Bronchial epithelial cell (primary cell): ENCODE measurements at regions not wholly inside any gene's neighbourhood (a gene's known extent, or its start where the extent isn't known, plus 50 kb on each side); places are given as distances from the start of the nearest gene placed in this dataset.

Experiments
- DNase-seq: peaks from one replicate; pipeline ENCODE4 v3.0.0-alpha.2; 2010; ENCODE audit warnings: low read depth
- FAIRE-seq: peaks from 2 replicates; lab custom pipeline; 2011; peaks lifted over from hg19 to GRCh38; lab: Jason Lieb, UNC
- H3K27me3 ChIP-seq: 2 replicates; pipeline ENCODE4 v1.5.1; 2011; ENCODE audit warnings: low read length; ENCODE audit not compliant: control insufficient read depth, insufficient read depth
- H3K36me3 ChIP-seq: 2 replicates; pipeline ENCODE4 v1.5.1; 2011; ENCODE audit warnings: low read length; ENCODE audit not compliant: control insufficient read depth, insufficient read depth
- H3K4me3 ChIP-seq: 2 replicates; pipeline ENCODE4 v1.5.1; 2011; ENCODE audit warnings: mild to moderate bottlenecking, low read depth, low read length, control low read depth
- TF ChIP-seq, protein P1 (sequence below): IDR thresholded peaks from 2 replicates; pipeline ENCODE4 v1.5.1; 2011; ENCODE audit warnings: mild to moderate bottlenecking, moderate library complexity, low read length, control low read depth, inconsistent platforms; ENCODE audit not compliant: insufficient read depth, severe bottlenecking

DNA sequence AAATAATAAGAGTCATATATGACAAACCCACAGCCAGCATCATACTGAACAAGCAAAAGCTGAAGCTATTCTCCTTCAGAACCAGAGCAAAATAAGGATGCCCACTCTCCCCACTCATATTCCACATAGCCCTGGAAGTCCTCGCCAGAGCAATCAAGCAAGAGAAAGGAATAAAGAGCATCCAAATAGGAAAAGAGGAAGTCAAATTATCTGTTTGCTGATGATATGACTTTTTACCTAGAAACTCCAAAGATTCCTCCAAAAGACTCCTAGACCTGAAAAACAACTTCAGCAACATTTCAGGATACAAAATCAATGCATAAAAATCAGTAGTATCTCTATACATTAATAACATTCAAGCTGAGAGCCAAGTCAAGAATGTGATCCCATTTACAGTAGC lies 217.5 kb downstream of the ABCC12 start:
- Histone ChIP-seq H3K27me3 (no peaks in the 10 kb centered on the region), H3K4me3 (no peak overlapping the region), H3K36me3 (no peaks in the 10 kb centered on the region)
- no peak for FAIRE-seq
- DNase-seq = no peak
- TF ChIP-seq, protein P1, sequence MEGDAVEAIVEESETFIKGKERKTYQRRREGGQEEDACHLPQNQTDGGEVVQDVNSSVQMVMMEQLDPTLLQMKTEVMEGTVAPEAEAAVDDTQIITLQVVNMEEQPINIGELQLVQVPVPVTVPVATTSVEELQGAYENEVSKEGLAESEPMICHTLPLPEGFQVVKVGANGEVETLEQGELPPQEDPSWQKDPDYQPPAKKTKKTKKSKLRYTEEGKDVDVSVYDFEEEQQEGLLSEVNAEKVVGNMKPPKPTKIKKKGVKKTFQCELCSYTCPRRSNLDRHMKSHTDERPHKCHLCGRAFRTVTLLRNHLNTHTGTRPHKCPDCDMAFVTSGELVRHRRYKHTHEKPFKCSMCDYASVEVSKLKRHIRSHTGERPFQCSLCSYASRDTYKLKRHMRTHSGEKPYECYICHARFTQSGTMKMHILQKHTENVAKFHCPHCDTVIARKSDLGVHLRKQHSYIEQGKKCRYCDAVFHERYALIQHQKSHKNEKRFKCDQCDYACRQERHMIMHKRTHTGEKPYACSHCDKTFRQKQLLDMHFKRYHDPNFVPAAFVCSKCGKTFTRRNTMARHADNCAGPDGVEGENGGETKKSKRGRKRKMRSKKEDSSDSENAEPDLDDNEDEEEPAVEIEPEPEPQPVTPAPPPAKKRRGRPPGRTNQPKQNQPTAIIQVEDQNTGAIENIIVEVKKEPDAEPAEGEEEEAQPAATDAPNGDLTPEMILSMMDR = no peak

DNA sequence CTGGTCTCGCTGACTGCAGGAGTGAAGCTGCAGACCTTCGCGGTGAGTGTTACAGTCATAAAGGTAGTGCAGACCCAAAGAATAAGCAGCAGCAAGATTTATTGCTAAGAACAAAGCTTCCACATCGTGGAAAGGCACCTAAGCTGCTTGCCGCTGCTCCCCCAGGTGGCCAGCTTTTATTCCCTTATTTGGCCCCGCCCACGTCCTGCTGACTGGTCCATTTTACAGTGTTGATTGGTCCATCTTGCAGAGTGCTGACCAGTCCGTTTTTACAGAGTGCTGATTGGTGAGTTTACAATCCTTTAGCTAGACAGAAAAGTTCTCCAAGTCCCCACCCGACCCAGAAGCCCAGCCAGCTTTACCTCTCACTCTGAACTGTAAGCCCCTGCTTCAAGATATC lies 227.8 kb downstream of the ABCC12 start:
- H3K4me3 ChIP-seq = no peak overlapping the region
- TF ChIP-seq, protein P1 = no peak
- H3K27me3 ChIP-seq = no peaks in the 10 kb centered on the region
- FAIRE-seq = no peak
- no peak for DNase-seq
- no peaks in the 10 kb centered on the region for H3K36me3 ChIP-seq

DNA sequence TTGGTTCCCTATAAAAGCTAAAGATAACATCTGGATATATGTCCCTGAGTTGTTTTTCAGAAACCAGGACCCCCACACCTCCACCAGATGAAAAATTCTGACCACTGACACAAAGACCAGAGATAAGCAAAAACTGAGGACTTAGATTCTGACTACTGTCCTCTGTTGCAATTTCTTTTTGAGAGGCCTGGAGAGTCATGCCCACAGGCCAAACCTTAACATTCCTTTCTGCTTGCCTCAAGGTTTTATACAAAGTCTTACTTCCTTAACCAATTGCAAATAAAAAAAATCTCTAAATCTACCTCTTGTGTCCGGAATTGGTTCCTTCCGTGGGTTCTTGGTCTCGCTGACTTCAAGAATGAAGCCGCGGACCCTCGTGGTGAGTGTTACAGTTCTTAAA lies 228.5 kb downstream of the ABCC12 start:
- TF ChIP-seq, protein P1 = no peak
- no peaks in the 10 kb centered on the region for H3K36me3 ChIP-seq
- FAIRE-seq (no peak), DNase-seq (peak; percentile 70)
- H3K27me3 ChIP-seq = no peaks in the 10 kb centered on the region
- no peak overlapping the region for H3K4me3 ChIP-seq

DNA sequence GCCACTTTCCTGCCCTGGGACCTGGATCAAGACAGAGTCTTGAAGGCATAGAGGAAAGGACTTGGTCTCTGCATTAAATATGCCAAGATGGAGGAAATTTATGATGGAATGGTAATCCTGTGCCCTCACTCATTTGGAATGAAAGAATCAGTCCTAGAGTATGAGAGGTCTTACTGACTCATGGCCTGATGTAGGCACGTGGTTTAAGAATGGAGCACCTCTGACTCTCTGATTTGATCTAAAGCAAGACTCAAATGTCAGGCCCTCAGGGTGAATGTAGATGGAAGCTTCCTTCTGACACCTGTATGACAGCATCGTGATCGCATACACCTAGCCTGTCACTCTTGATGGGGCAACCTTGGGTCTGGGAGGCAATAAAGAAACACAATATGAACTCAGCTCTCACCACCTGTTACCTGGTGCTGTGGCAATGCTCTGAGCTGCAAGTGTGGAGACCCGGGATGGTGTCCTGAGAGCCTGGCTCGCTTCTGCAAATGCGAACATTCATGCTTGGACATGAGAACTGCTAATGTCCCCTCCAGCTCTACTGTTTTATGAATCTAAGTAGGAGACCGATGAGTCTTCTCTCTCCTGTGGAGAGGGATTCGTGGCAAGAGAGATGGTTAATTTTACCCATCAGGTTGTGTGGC lies 229.9 kb downstream of the ABCC12 start:
- FAIRE-seq (no peak), DNase-seq (peak; percentile 92)
- no peaks in the 10 kb centered on the region for H3K27me3 ChIP-seq
- no peak overlapping the region for H3K4me3 ChIP-seq
- TF ChIP-seq, protein P1 = no peak
- H3K36me3 ChIP-seq = no peaks in the 10 kb centered on the region

DNA sequence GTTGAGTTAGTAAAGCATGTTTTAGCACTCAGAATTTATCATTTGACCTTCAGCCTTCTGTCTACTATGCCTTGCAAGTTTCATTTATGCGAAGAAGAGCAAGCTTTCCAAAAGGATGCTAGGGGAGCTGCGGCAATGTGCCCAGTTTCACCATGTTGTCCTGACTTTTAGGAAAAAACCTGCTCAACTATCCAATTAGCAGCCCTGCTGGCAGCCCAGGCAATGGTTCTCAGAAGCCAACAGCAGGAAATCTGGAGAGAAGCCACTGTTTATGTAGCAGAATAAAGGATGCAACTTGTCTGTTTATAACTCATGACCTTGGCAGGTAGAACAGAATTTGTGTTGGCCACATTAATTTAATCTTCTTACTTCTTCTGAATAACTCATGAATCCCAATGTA lies 230.8 kb downstream of the ABCC12 start:
- Histone ChIP-seq H3K27me3 (no peaks in the 10 kb centered on the region), H3K36me3 (no peaks in the 10 kb centered on the region), H3K4me3 (no peak overlapping the region)
- FAIRE-seq = no peak
- TF ChIP-seq, protein P1 = no peak
- DNase-seq = no peak

DNA sequence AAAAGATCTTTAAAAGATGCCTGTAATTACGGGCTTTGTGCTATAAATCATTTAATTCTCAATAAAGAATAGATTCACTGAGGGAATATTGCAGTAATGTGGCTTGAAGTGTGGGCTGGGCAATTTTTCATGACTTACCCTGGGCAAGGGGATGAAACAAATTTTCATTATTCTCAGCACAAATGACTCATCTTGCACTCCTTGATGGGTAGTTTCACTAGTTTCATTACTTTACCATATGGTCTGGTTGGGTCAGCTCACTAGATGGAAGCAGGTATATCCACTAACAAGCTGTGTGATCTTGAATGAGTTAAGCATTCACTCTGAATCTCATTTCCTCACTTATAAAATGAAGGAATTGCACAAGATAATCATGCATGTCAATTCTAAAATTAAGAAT lies 234.3 kb downstream of the ABCC12 start:
- TF ChIP-seq, protein P1 = no peak
- DNase-seq (no peak), FAIRE-seq (no peak)
- H3K4me3 ChIP-seq = no peak overlapping the region
- H3K27me3 ChIP-seq = no peaks in the 10 kb centered on the region
- no peaks in the 10 kb centered on the region for H3K36me3 ChIP-seq
